NCI-H524 (cell line): ENCODE measurements at regions not wholly inside any gene's neighbourhood (a gene's known extent, or its start where the extent isn't known, plus 50 kb on each side); places are given as distances from the start of the nearest gene placed in this dataset.
A peak's percentile ranks its signal among the peaks of the same experiment; 100 is the strongest.

Source experiments
- DNase-seq, 2 experiments: peaks; one replicate each; lab custom pipeline; 2025; lab: John Stamatoyannopoulos, UW

DNA sequence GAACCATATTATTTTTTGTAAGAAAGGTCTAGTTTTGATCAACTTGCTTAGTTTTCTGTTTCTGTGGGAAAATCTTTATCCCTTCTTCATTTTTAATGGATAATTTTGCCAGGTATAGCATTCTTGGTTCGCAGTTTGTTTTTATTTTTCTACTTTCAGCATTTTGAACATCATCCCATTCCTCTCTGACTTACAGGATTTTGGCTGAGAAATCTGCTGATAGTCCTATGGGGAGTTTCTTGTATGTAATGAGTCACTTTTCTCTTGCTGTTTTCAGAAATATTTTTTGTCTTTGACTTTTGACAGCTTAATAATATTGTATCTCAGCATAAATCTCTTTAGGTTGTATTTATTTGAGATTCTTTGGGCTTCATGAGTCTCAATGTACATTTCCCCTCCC, 389.1 kb downstream of the PBX1 start:
- DNase-seq: no peak

DNA sequence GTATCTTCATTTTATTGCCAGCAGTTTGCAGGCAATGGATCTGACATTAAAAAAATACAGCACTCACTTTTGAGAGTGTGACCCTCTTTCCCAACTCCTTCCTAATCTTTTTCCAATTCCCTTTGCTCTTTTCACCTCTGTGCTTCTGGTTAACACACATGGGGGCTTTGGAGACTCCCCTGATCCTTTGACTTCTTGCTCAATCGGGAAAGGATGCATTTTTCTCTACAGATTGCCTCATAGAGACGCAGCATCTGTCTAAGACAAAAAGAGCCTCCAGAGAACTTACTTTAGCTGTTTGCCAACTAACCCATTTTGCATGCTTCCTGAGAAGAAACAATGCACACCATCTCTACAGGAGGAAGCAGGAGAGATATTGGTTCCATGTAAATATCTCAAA, 378.3 kb downstream of the PBX1 start:
- DNase-seq: no peak

- DNase-seq: no peak
Observed at GRCh38 chr1:164932580-164932979, 373.6 kb downstream of the PBX1 start.

GRCh38 chr1:164930833-164931232, 371.8 kb downstream of the PBX1 start:
- DNase-seq: no peak

- DNase-seq: no peak
Observed at GRCh38 chr1:164930241-164930640, 371.3 kb downstream of the PBX1 start.

- DNase-seq: no peak
Observed at GRCh38 chr1:164928232-164928812, 369.3 kb downstream of the PBX1 start.

- DNase-seq: peak; percentile 73 to 90
Observed at GRCh38 chr1:164926107-164926506, 367.1 kb downstream of the PBX1 start.

DNA sequence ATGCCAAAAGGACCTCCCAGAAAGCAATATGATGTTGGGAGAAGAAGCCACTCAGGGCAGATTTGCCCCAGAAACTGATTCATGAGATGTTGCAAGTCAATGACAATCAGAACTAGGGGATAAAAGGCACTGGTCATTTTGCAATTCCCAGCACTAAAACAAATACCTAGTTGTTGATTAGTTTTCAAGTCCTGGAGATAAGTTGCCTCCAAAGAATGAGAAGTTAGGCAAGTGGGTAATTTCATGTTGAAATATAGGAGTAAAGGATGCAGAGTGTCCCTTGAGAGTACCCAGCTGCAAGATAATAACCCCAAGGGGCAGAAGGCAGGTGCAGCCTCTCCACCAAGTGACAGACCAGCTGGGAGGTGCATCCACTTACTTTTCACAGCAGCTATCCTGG, 363.6 kb downstream of the PBX1 start:
- DNase-seq: peak in 1 of 2 experiments; percentile 63

GRCh38 chr1:164921493-164921892, 362.5 kb downstream of the PBX1 start:
- DNase-seq: no peak

DNA sequence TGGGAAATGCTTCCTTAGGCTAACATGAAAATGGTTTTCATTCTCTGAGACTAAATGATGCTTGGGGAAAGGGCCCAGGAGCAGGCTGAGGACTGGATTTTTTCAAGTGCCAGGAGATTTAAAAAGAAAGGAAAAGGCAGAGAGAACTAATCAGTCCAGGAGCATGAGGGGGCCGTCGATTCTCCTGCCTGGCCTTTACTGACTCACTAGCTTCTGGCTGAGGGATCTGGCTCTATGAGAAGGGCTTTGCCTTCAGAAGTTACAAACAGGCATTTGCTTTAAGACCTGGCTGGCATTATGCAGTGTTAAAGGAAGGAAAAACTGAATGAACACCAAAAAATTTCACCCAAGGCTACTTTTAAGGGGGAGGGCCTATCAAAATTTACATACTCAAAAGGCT, 359.2 kb downstream of the PBX1 start:
- no peak for DNase-seq

DNA sequence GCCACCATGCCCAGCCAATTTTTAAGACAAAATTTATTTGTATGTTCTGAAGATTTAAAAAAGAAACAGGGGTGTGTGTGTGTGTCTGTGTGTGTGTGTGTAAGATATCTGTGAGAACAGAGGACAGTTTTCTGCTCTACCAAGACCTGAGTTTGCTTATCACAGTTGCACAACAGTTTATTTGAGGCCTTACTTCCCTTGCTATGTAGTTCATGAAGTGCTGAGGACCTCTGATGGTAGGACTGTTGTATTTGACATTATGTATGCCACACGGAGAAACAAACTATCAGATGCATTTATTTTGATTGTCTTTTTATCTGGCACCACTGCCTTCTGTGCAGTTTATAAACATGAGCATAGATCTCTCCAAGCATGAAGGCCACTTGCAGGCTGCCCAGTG, 355.2 kb downstream of the PBX1 start:
- DNase-seq: peak in 1 of 2 experiments; percentile 9

DNA sequence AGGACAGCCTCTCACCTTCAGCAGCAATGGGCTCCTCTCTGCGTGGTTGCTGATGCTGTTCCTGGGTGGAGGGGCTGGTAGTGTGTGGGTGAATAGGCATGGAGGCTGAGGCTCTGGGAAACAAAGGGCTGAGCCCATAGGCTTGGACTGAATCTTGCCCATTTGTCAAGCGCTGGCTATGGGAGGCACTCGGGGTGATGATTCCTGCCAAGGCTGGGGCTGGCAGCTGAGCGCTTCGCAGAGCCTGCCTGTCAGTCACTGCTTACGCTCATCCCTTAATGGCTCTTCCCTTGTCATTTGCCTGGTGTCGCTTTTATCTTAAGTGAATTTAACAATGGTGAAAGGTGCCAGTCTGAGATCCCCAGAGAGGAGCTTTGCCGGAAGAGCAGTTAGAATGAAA, 353.3 kb downstream of the PBX1 start:
- DNase-seq: peak in 1 of 2 experiments; percentile 23

DNA sequence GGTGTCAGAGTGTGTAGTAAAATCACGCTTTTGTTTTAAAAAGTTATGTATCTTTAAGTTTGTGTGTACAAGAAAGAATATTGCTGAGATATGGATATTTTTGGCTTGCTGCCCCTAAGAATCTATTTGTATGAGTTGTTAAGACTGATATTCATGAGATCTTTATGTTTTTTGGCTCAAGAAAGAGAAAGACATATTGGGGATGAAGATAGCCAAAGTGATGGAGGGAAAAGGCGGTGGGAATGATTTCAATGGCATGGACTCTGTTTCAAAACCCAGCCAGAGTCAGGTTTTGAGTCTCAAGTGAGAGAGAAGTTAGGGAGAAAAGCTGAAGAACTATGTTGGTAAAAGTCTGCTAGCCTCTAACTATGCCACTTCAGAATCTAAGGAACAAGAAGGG, 351.7 kb downstream of the PBX1 start:
- no peak for DNase-seq

DNA sequence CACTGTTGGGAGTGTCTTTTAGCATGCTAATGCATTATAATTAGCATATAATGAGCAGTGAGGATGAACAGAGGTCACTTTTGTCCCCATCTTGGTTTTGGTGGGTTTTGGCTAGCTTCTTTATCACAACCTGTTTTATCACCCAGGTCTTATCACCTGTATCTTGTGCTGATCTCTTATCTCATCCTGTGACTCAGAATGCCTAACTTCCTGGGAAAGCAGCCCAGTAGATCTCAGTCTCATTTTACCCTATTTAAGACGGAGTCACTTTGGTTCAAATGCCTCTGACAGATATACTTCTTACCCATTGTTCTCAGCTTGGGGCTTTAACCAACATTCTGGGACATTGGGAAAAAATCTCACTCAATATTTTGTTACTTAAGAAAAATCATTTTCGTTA, 348.7 kb downstream of the PBX1 start:
- DNase-seq: no peak

DNA sequence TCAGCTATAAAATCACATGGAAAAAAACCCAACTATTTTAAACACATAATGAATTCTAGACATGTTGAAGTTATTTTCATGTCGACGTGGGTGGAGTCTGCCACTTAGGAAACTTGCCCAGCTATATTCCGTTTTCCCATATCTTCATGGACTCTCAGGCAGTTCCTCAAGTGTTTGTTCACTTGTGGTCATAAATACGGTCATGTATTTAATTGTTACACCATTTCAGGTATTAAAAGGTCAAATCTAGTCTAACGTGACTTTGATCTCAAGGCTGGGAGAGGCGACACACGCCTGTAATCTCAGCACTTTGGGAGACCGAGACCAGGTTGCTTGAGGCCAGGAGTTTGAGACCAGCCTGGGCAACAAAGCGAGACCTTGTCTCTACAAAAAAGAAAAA, 346.9 kb downstream of the PBX1 start:
- DNase-seq: no peak

GRCh38 chr1:164902491-164902890, 343.5 kb downstream of the PBX1 start:
- no peak for DNase-seq
